ENCODE measurements at regions not wholly inside any gene's neighbourhood (a gene's known extent, or its start where the extent isn't known, plus 50 kb on each side); places are given as distances from the start of the nearest gene placed in this dataset.

DNA sequence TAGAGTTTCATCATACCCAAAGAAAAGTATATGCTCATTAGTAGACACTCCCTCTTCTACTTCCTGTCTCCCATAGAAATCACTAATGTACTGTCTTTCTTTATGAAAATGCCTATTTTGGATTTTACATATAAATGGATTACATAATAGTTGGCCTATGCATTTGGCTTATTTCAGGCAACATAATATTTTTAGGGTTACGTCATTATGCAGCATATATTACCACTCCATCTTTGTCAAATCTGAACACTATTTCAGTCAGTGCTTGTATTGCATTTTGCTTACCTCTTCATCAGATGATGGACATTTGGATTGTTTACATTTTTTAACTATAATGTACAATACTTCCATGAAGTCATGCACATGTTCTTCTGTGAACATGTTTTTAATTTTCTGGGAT, 1406.1 kb downstream of the LRFN5 start:
- no peak for TF ChIP-seq EZH2 (IDR thresholded peaks at IDR 0.05; ENCODE audit: borderline replicate concordance, low read depth, low read length, poor library complexity, severe bottlenecking)
- TF ChIP-seq, protein P1, sequence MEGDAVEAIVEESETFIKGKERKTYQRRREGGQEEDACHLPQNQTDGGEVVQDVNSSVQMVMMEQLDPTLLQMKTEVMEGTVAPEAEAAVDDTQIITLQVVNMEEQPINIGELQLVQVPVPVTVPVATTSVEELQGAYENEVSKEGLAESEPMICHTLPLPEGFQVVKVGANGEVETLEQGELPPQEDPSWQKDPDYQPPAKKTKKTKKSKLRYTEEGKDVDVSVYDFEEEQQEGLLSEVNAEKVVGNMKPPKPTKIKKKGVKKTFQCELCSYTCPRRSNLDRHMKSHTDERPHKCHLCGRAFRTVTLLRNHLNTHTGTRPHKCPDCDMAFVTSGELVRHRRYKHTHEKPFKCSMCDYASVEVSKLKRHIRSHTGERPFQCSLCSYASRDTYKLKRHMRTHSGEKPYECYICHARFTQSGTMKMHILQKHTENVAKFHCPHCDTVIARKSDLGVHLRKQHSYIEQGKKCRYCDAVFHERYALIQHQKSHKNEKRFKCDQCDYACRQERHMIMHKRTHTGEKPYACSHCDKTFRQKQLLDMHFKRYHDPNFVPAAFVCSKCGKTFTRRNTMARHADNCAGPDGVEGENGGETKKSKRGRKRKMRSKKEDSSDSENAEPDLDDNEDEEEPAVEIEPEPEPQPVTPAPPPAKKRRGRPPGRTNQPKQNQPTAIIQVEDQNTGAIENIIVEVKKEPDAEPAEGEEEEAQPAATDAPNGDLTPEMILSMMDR (conservative IDR thresholded peaks at IDR 0.05; ENCODE audit: low read depth, low read length), result no peak
- POLR2A ChIA-PET (ENCODE audit: low non-redundant PET), result no interaction called here
- Histone ChIP-seq H3K9me3 (ENCODE audit: low read depth, low read length, poor library complexity, severe bottlenecking) (peaks cover 7% of the 10 kb centered on the region), H3K4me3 (ENCODE audit: low read depth, low read length, poor library complexity, severe bottlenecking) (no peak overlapping the region), H3K36me3 (ENCODE audit: insufficient read depth, low read length, poor library complexity, severe bottlenecking) (no peaks in the 10 kb centered on the region), H3K4me1 (ENCODE audit: insufficient read depth, low read length, poor library complexity, severe bottlenecking) (no peaks in the 10 kb centered on the region), H3K27ac (ENCODE audit: low read depth, low read length, poor library complexity, severe bottlenecking) (no peak overlapping the region), H3K27me3 (replicated peaks; ENCODE audit: insufficient read depth, low read depth, low read length, poor library complexity) (no peaks in the 10 kb centered on the region)
- CTCF ChIA-PET, result no interaction called here
- no TSS peak for BruUV-seq (replicated peaks)
- intact Hi-C loops (cut with micrococcal nuclease; ENCODE audit: unreplicated experiment), result loop anchor here (10.0 kb wide), 1 partner anchor 788 kb away; no protein-coding TSS in a partner anchor
- peak; percentile 51 for DNase-seq (ENCODE audit: low spot score)

DNA sequence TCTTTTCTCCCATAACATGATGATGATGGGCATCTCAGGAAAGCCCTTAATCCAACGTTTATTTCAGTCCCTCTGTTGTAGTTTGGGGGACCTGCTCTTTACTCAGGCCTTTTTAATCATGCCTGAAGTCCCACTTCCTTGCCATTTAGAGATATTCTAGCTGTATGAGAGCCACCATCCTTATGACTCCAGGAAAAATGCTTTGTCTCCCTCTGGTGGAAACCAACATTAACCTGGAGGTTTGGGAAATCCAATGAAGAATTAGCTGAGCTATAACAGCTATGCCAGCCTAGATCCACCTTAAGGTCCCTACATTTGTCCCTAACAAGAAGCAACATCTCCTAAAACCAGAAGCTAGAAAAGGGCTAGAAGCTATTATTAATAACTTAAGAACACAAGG, 1399.1 kb downstream of the LRFN5 start:
- CTCF ChIA-PET, result no interaction called here
- no TSS peak for BruUV-seq (replicated peaks)
- DNase-seq (ENCODE audit: low spot score), result peak; percentile 27
- no peaks in the 10 kb centered on the region for H3K27me3 ChIP-seq (replicated peaks; ENCODE audit: insufficient read depth, low read depth, low read length, poor library complexity)
- H3K36me3 ChIP-seq (ENCODE audit: insufficient read depth, low read length, poor library complexity, severe bottlenecking), result no peaks in the 10 kb centered on the region
- no peak overlapping the region for H3K27ac ChIP-seq (ENCODE audit: low read depth, low read length, poor library complexity, severe bottlenecking)
- TF ChIP-seq, protein P1 (conservative IDR thresholded peaks at IDR 0.05; ENCODE audit: low read depth, low read length), result peak; percentile 44
- TF ChIP-seq EZH2 (IDR thresholded peaks at IDR 0.05; ENCODE audit: borderline replicate concordance, low read depth, low read length, poor library complexity, severe bottlenecking), result no peak
- no peak overlapping the region for H3K4me3 ChIP-seq (ENCODE audit: low read depth, low read length, poor library complexity, severe bottlenecking)
- H3K9me3 ChIP-seq (ENCODE audit: low read depth, low read length, poor library complexity, severe bottlenecking), result peaks cover 41% of the 10 kb centered on the region
- H3K4me1 ChIP-seq (ENCODE audit: insufficient read depth, low read length, poor library complexity, severe bottlenecking), result no peaks in the 10 kb centered on the region
- POLR2A ChIA-PET (ENCODE audit: low non-redundant PET), result no interaction called here
- intact Hi-C loops (cut with micrococcal nuclease; ENCODE audit: unreplicated experiment), result no loop called here

DNA sequence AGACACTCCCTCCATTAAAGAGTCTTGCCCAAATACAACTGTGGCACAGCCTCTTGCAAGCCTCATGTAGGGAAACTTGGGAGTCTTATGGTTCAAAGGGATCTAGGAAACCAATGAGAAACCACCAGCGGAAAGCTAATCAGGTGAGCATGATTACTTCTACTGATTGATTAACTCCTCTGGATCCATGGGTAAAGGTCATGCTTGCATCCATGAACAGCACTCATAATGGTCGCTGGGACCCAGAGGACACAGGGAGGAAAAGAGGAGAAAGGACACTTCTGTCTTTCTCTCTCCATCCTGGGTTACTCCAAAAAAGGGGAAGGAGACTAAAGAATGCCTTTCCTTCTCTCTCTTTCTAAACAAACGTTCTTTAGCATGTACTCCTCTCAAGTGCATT, 1397.2 kb downstream of the LRFN5 start:
- intact Hi-C loops (cut with micrococcal nuclease; ENCODE audit: unreplicated experiment), result no loop called here
- Histone ChIP-seq H3K9me3 (ENCODE audit: low read depth, low read length, poor library complexity, severe bottlenecking) (peaks cover 37% of the 10 kb centered on the region), H3K4me3 (ENCODE audit: low read depth, low read length, poor library complexity, severe bottlenecking) (no peak overlapping the region), H3K27me3 (replicated peaks; ENCODE audit: insufficient read depth, low read depth, low read length, poor library complexity) (no peaks in the 10 kb centered on the region), H3K36me3 (ENCODE audit: insufficient read depth, low read length, poor library complexity, severe bottlenecking) (no peaks in the 10 kb centered on the region), H3K4me1 (ENCODE audit: insufficient read depth, low read length, poor library complexity, severe bottlenecking) (no peaks in the 10 kb centered on the region), H3K27ac (ENCODE audit: low read depth, low read length, poor library complexity, severe bottlenecking) (no peak overlapping the region)
- CTCF ChIA-PET, result no interaction called here
- TF ChIP-seq, protein P1 (conservative IDR thresholded peaks at IDR 0.05; ENCODE audit: low read depth, low read length), result no peak
- no peak for TF ChIP-seq EZH2 (IDR thresholded peaks at IDR 0.05; ENCODE audit: borderline replicate concordance, low read depth, low read length, poor library complexity, severe bottlenecking)
- DNase-seq (ENCODE audit: low spot score), result peak; percentile 16
- no TSS peak for BruUV-seq (replicated peaks)
- POLR2A ChIA-PET (ENCODE audit: low non-redundant PET), result no interaction called here
